Tibial nerve (tissue), 4 donors: ENCODE measurements at regions not wholly inside any gene's neighbourhood (a gene's known extent, or its start where the extent isn't known, plus 50 kb on each side); places are given as distances from the start of the nearest gene placed in this dataset.

Experiments
- DNase-seq, 2 donors: peaks; one replicate each; pipeline ENCODE4 v3.0.0-alpha.2; 2019; ENCODE audit warnings: low spot score in 2 of 2
- H3K27ac ChIP-seq, 4 donors: fragments of 200-600 bp; sonication (generic) in 3 of 4; one replicate each; pipeline ENCODE4 v1.5.1; 2017 to 2019; ENCODE audit warnings: mild to moderate bottlenecking in 1 of 4
- H3K27me3 ChIP-seq, 2 donors: fragments of 200-600 bp; sonication (generic) in 1 of 2; one replicate each; pipeline versions ENCODE4 v1.5.1 to v1.6.0; 2017 to 2019
- H3K36me3 ChIP-seq, 3 donors: fragments of 200-600 bp; sonication (generic); one replicate each; pipeline ENCODE4 v1.5.1; 2018 to 2019
- H3K4me1 ChIP-seq, 4 donors: fragments of 200-600 bp; sonication (generic) in 3 of 4; one replicate each; pipeline ENCODE4 v1.5.1; 2017 to 2019
- H3K4me3 ChIP-seq, 4 donors: fragments of 200-600 bp; sonication (generic) in 3 of 4; one replicate each; pipeline ENCODE4 v1.5.1; 2017 to 2019; ENCODE audit warnings: mild to moderate bottlenecking in 1 of 4, moderate library complexity in 1 of 4
- H3K9me3 ChIP-seq, 4 donors: fragments of 200-600 bp; sonication (generic) in 3 of 4; one replicate each; pipeline ENCODE4 v1.5.1; 2017 to 2019
- EP300 ChIP-seq, 2 donors: sonication (generic); formaldehyde crosslinking; IDR thresholded peaks; one replicate each; pipeline ENCODE4 v1.6.1; 2017; ENCODE audit warnings: antibody characterized with exemption in 2 of 2, mild to moderate bottlenecking in 1 of 2
- POLR2A ChIP-seq, 2 donors: fragments of 450-650 bp; IDR thresholded peaks; one replicate each; pipeline ENCODE4 v1.6.1; 2017; ENCODE audit warnings: antibody characterized with exemption in 2 of 2, mild to moderate bottlenecking in 2 of 2, moderate library complexity in 2 of 2
- whole genome bisulfite sequencing, 2 donors: methylation state at CpG; one replicate each; pipeline ENCODE4 v1.1.5; 2018; 5-methylcytosine and 5-hydroxymethylcytosine counted together
- TF ChIP-seq, protein P1 (sequence below), 5 experiments: fragments of 200-600 bp in 3 of 5; fragments of 450-650 bp in 2 of 5; sonication (generic) in 3 of 5; IDR thresholded peaks; one replicate each; pipeline ENCODE4 v1.5.1; 2016 to 2019; ENCODE audit warnings: antibody characterized with exemption in 5 of 5, mild to moderate bottlenecking in 3 of 5, moderate library complexity in 2 of 5

DNA sequence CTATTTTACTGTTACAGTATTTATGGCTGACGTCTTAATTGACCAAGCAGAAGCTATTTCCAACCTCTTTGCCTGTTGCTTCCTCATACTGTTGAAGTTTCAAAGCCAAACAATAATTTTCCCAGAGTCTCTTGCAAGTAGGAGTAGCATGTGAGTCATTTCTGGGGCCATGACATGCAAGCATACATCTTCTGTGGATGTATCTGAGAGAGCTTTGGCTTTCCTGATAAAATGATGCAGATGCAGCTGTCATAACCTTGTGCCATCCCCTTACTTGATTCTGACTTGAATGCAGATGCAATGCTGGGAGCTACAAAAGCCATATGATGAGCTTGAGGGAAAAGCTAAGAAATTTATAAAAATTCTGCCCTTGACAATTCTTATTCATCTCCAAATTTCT lies 243.1 kb upstream of the TENM4 start:
- H3K36me3 ChIP-seq = no peaks in the 10 kb centered on the region
- no peaks in the 10 kb centered on the region for H3K27me3 ChIP-seq
- DNase-seq = no peak
- no peaks in the 10 kb centered on the region for H3K4me1 ChIP-seq
- H3K4me3 ChIP-seq = no peak overlapping the region
- H3K9me3 ChIP-seq = no peaks in the 10 kb centered on the region
- 69 to 70% methylated on average over 1 of the region's 1 CpG for WGBS, 2 donors
- H3K27ac ChIP-seq = no peak overlapping the region
- TF ChIP-seq POLR2A (IDR thresholded peaks at IDR 0.05) (no peak), EP300 (IDR thresholded peaks at IDR 0.05) (no peak)
- TF ChIP-seq, protein P1, sequence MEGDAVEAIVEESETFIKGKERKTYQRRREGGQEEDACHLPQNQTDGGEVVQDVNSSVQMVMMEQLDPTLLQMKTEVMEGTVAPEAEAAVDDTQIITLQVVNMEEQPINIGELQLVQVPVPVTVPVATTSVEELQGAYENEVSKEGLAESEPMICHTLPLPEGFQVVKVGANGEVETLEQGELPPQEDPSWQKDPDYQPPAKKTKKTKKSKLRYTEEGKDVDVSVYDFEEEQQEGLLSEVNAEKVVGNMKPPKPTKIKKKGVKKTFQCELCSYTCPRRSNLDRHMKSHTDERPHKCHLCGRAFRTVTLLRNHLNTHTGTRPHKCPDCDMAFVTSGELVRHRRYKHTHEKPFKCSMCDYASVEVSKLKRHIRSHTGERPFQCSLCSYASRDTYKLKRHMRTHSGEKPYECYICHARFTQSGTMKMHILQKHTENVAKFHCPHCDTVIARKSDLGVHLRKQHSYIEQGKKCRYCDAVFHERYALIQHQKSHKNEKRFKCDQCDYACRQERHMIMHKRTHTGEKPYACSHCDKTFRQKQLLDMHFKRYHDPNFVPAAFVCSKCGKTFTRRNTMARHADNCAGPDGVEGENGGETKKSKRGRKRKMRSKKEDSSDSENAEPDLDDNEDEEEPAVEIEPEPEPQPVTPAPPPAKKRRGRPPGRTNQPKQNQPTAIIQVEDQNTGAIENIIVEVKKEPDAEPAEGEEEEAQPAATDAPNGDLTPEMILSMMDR (IDR thresholded peaks at IDR 0.05) = no peak

GRCh38 chr11:79678780-79679452 lies 238.1 kb upstream of the TENM4 start:
- Histone ChIP-seq H3K4me3 (no peak overlapping the region), H3K9me3 (no peaks in the 10 kb centered on the region), H3K27ac (no peak overlapping the region), H3K27me3 (no peaks in the 10 kb centered on the region), H3K4me1 (no peaks in the 10 kb centered on the region), H3K36me3 (no peaks in the 10 kb centered on the region)
- no peak for DNase-seq
- TF ChIP-seq EP300 (IDR thresholded peaks at IDR 0.05) (no peak), POLR2A (IDR thresholded peaks at IDR 0.05) (no peak)
- TF ChIP-seq, protein P1 (IDR thresholded peaks at IDR 0.05) = no peak
- 25 to 33% methylated on average over 5 of the region's 5 CpGs for WGBS, 2 donors

DNA sequence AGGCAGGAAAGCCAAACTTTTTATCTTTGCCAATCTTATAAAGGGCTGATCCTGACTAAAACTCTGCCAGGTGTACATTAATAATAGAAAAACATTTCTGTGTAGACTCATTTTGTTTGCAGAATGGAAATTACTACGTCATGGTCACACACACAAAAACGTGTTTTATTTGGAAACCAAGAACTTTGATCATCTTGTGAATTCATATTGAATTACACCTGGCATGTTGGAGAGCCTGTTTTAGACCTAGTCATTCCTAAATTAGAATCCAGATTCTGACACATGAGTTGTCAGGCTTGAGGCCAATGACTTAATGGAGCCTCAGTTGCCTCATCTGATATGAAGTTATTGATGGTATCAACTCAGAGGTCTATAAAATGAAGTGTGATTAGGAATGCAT lies 235.6 kb upstream of the TENM4 start:
- TF ChIP-seq POLR2A (IDR thresholded peaks at IDR 0.05) = no peak
- TF ChIP-seq, protein P1 (IDR thresholded peaks at IDR 0.05) = no peak
- no peak for TF ChIP-seq EP300 (IDR thresholded peaks at IDR 0.05)
- DNase-seq = no peak
- whole genome bisulfite sequencing, 2 donors = 77 to 81% methylated on average over 2 of the region's 2 CpGs

GRCh38 chr11:79675081-79675480 lies 234.3 kb upstream of the TENM4 start:
- DNase-seq = no peak
- WGBS, 2 donors = 95 to 96% methylated on average over 2 of the region's 2 CpGs
- TF ChIP-seq, protein P1 (IDR thresholded peaks at IDR 0.05) = no peak
- TF ChIP-seq POLR2A (IDR thresholded peaks at IDR 0.05) (no peak), EP300 (IDR thresholded peaks at IDR 0.05) (no peak)
- Histone ChIP-seq H3K9me3 (no peaks in the 10 kb centered on the region), H3K27ac (no peak overlapping the region), H3K27me3 (no peaks in the 10 kb centered on the region), H3K36me3 (no peaks in the 10 kb centered on the region), H3K4me1 (no peaks in the 10 kb centered on the region), H3K4me3 (no peak overlapping the region)

More for the DNA sequence above, 235.6 kb upstream of the TENM4 start:
- no peak overlapping the region for H3K4me3 ChIP-seq
- no peak overlapping the region for H3K27ac ChIP-seq
- no peaks in the 10 kb centered on the region for H3K9me3 ChIP-seq
- no peaks in the 10 kb centered on the region for H3K27me3 ChIP-seq
- H3K36me3 ChIP-seq = no peaks in the 10 kb centered on the region
- no peaks in the 10 kb centered on the region for H3K4me1 ChIP-seq

GRCh38 chr11:79672786-79673185 lies 232.0 kb upstream of the TENM4 start:
- TF ChIP-seq, protein P1 (IDR thresholded peaks at IDR 0.05) = no peak
- no peak for TF ChIP-seq EP300 (IDR thresholded peaks at IDR 0.05)
- TF ChIP-seq POLR2A (IDR thresholded peaks at IDR 0.05) = no peak
- 89 to 97% methylated on average over 1 of the region's 1 CpG for WGBS, 2 donors
- Histone ChIP-seq H3K4me1 (no peaks in the 10 kb centered on the region), H3K36me3 (no peaks in the 10 kb centered on the region), H3K27me3 (no peaks in the 10 kb centered on the region), H3K27ac (no peak overlapping the region), H3K4me3 (no peak overlapping the region), H3K9me3 (no peaks in the 10 kb centered on the region)
- no peak for DNase-seq
